ENCODE measurements at regions not wholly inside any gene's neighbourhood (a gene's known extent, or its start where the extent isn't known, plus 50 kb on each side); places are given as distances from the start of the nearest gene placed in this dataset.

- no peak overlapping the region for H2AFZ ChIP-seq (ENCODE audit: low read depth)
- no peaks in the 10 kb centered on the region for H3K79me2 ChIP-seq (ENCODE audit: insufficient read depth)
- POLR2A ChIA-PET, result no interaction called here
- H3F3A ChIP-seq (replicated peaks; ENCODE audit: insufficient read depth), result no peaks in the 10 kb centered on the region
- 80% methylated on average over 4 of the region's 4 CpGs for WGBS (ENCODE audit: low lambda C conversion rate)
- no peaks in the 10 kb centered on the region for H3K36me3 ChIP-seq (replicated peaks in 1 of 2; ENCODE audit: control insufficient read depth in 1 of 2, insufficient read depth in 2 of 2, low read length in 1 of 2)
- CTCF ChIA-PET, result interaction anchor here (0.8 kb wide), 1 partner anchor 14 kb away, joined by 3 read pairs; no protein-coding TSS in a partner anchor
- DNase-seq, result no peak
- no peak overlapping the region for H3K27ac ChIP-seq (ENCODE audit: low read depth in 2 of 2, low read length in 1 of 2)
- H3K4me1 ChIP-seq (ENCODE audit: control insufficient read depth in 1 of 2, insufficient read depth in 2 of 2, low read depth in 1 of 2, low read length in 1 of 2), result peaks cover 5 to 6% of the 10 kb centered on the region in 2 experiments; a peak in 2 of 4 replicates
- H3K27me3 ChIP-seq (ENCODE audit: insufficient read depth), result no peaks in the 10 kb centered on the region
- no peak overlapping the region for H3K9ac ChIP-seq
- H3K9me3 ChIP-seq, result no peaks in the 10 kb centered on the region
- H3K4me3 ChIP-seq (ENCODE audit: low read depth in 2 of 2, low read length in 1 of 2), result no peak overlapping the region
- TF ChIP-seq NRF1 (IDR thresholded peaks at IDR 0.05; ENCODE audit: low read depth, low read length) (no peak), FOXJ3 (CRISPR knock-in tag; IDR thresholded peaks at IDR 0.05) (no peak), TEAD4 (IDR thresholded peaks at IDR 0.05; ENCODE audit: borderline replicate concordance, insufficient read depth) (no peak), GABPA (IDR thresholded peaks at IDR 0.05; ENCODE audit: low read depth) (no peak), PBX3 (IDR thresholded peaks at IDR 0.05) (no peak), CHD2 (IDR thresholded peaks at IDR 0.05; ENCODE audit: low read length, partially characterized antibody) (no peak), ZBTB33 (IDR thresholded peaks at IDR 0.05; ENCODE audit: borderline replicate concordance, low read depth) (no peak), SIN3A (IDR thresholded peaks at IDR 0.05; ENCODE audit: borderline replicate concordance, low read depth, low read length) (no peak), SMC3 (IDR thresholded peaks at IDR 0.05; ENCODE audit: low read depth, low read length) (no peak), FOSL2 (IDR thresholded peaks at IDR 0.05; ENCODE audit: borderline replicate concordance, low read depth) (no peak), IRF3 (IDR thresholded peaks at IDR 0.05; ENCODE audit: low read depth, low read length) (no peak), USF2 (IDR thresholded peaks at IDR 0.05; ENCODE audit: borderline replicate concordance, low read depth, low read length) (no peak), RCOR1 (IDR thresholded peaks at IDR 0.05; ENCODE audit: low read length) (no peak), EZH2phosphoT487 (IDR thresholded peaks at IDR 0.05; ENCODE audit: borderline replicate concordance, low read depth) (no peak), TAF1 (IDR thresholded peaks at IDR 0.05; ENCODE audit: borderline replicate concordance, low read depth, low read length) (no peak), TCF12 (IDR thresholded peaks at IDR 0.05) (no peak), USF1 (IDR thresholded peaks at IDR 0.05; ENCODE audit: borderline replicate concordance, low read depth) (no peak)
- H4K20me1 ChIP-seq (ENCODE audit: insufficient read depth), result no peaks in the 10 kb centered on the region
- H3K4me2 ChIP-seq, result no peak overlapping the region
- no peaks in the 10 kb centered on the region for H3K9me2 ChIP-seq
Measured at GRCh38 chr1:167161762-167162161, 58.9 kb upstream of the POU2F1 start.

All from SK-N-SH (cell line).